HG02642 (cell line): ENCODE measurements at regions not wholly inside any gene's neighbourhood (a gene's known extent, or its start where the extent isn't known, plus 50 kb on each side); places are given as distances from the start of the nearest gene placed in this dataset.

Experiments
- ATAC-seq: cut with Tn5 transposase; IDR thresholded peaks from one replicate; pipeline ENCODE4 v1.9.1; 2021; ENCODE audit warnings: mild to moderate bottlenecking; ENCODE audit not compliant: unreplicated experiment, poor library complexity

GRCh38 chr5:148708854-148709253, 54.5 kb upstream of the HTR4 start:
- no peak for ATAC-seq

- ATAC-seq: no peak
Observed at GRCh38 chr5:148711961-148712360, 57.6 kb upstream of the HTR4 start.

GRCh38 chr5:148713735-148714508, 59.6 kb upstream of the HTR4 start:
- ATAC-seq: no peak

- ATAC-seq: no peak
Observed at GRCh38 chr5:148716716-148717115, 62.4 kb upstream of the HTR4 start.

GRCh38 chr5:148717668-148718067, 63.3 kb upstream of the HTR4 start:
- no peak for ATAC-seq

GRCh38 chr5:148719605-148720004, 65.3 kb upstream of the HTR4 start:
- ATAC-seq: no peak

- no peak for ATAC-seq
Observed at GRCh38 chr5:148720257-148720656, 65.9 kb upstream of the HTR4 start.

- ATAC-seq: no peak
Observed at GRCh38 chr5:148723143-148723542, 68.8 kb upstream of the HTR4 start.

- no peak for ATAC-seq
Observed at GRCh38 chr5:148725675-148726074, 71.3 kb upstream of the HTR4 start.

- no peak for ATAC-seq
Observed at GRCh38 chr5:148729182-148729581, 74.9 kb upstream of the HTR4 start.

- ATAC-seq: no peak
Observed at GRCh38 chr5:148730270-148730669, 75.9 kb upstream of the HTR4 start.

GRCh38 chr5:148730942-148731898, 76.9 kb upstream of the HTR4 start:
- peak; percentile 96 for ATAC-seq

GRCh38 chr5:148732692-148733091, 78.4 kb upstream of the HTR4 start:
- ATAC-seq: no peak

GRCh38 chr5:148733601-148734438, 79.5 kb upstream of the HTR4 start:
- ATAC-seq: no peak

GRCh38 chr5:148734518-148734917, 80.2 kb upstream of the HTR4 start:
- no peak for ATAC-seq

GRCh38 chr5:148735301-148735835, 81.0 kb upstream of the HTR4 start:
- no peak for ATAC-seq

- ATAC-seq: no peak
Observed at GRCh38 chr5:148739023-148739422, 84.7 kb upstream of the HTR4 start.

- no peak for ATAC-seq
Observed at GRCh38 chr5:148739524-148739923, 85.2 kb upstream of the HTR4 start.

GRCh38 chr5:148740079-148740858, 85.9 kb upstream of the HTR4 start:
- ATAC-seq: no peak
